Right forelimb (tissue), 1 donor: ENCODE measurements at regions not wholly inside any gene's neighbourhood (a gene's known extent, or its start where the extent isn't known, plus 50 kb on each side); places are given as distances from the start of the nearest gene placed in this dataset.

Experiments
- DNase-seq: peaks from one replicate; pipeline ENCODE4 v3.0.0-alpha.2; 2018

GRCh38 chr11:82365351-82365750, 368.3 kb downstream of the FAM181B start:
- DNase-seq: no peak

DNA sequence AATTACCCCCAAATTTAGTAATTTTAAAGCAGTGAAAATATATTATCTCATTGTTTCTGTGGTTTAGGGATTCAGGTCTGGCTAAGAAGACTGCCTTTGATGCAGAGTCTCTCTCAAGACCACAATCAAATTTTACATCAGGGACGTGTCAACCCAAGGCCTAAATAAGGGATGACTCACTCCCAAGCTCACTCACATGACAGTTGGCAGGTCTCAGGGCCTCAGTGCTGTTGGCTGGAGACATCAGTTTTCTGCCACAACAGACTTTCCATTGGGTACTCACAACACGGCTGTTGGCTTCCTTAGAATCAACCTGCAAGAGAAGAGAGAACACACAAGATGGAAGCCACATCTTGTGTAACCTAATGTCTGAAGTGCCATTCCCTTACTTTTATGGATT, 377.3 kb downstream of the FAM181B start:
- no peak for DNase-seq

- no peak for DNase-seq
Observed at GRCh38 chr11:82355313-82355823, 378.3 kb downstream of the FAM181B start.

- no peak for DNase-seq
Observed at GRCh38 chr11:82326853-82327252, 406.8 kb downstream of the FAM181B start.

DNA sequence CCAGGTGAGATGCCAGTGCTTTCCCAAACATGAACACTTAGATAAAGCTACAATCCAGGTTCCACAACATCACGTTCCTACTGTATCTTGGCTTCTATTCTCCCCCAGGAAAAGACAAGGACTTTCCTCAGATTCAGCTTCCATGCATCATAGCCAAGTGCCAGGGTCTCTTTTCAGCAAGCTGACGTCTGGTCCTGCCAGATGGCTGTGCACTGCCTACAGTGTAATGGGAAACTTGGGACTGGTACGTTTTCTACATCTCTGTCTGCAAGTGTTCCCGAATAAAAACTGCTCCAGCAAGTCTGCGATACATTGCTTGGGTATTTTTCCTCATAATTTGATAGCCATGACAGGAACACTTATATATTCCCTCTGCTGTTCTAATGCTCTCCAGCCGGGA, 412.5 kb downstream of the FAM181B start:
- no peak for DNase-seq

DNA sequence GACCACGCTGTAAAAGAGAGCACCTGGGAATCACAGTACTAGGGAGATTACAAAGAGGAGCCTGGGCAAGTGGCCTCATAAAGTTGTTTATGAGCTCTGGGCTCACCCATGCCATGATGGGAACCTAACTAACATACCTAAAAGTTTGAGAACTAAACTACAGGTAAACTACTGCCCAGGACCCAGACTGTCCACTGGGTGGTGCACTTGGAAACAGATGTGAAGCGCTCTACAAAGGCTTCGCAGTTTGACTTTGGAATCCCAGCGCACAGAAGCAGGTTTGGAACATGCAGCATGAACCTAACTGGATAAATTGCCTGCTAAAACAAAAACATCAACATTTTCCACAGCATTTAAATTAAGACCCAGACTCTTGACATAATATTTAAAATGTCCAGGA, 418.6 kb downstream of the FAM181B start:
- DNase-seq: no peak

DNA sequence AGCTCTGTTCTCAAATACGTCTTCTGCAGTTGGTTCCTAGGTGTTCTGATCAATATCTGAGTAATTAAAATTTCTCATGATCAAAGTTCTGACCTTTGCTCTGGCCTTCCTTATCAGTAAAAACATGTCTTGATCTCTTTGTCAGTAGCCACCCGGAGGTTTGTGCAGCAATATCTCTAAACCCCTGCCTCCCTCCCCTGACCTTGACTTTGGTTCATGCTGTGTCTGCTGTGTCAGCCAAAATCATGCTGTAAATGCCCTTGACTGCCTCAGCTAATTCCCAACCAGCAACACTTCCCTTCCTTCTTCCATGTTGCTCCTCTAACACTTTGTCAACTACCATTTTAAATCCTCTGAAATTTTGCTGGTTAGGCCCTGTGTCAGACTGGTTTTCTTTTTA, 424.7 kb downstream of the FAM181B start:
- DNase-seq: no peak

GRCh38 chr11:82305123-82305522, 428.5 kb downstream of the FAM181B start:
- no peak for DNase-seq

GRCh38 chr11:82303671-82304070, 430.0 kb downstream of the FAM181B start:
- DNase-seq: no peak

GRCh38 chr11:82288471-82288870, 445.2 kb downstream of the FAM181B start:
- DNase-seq: no peak

DNA sequence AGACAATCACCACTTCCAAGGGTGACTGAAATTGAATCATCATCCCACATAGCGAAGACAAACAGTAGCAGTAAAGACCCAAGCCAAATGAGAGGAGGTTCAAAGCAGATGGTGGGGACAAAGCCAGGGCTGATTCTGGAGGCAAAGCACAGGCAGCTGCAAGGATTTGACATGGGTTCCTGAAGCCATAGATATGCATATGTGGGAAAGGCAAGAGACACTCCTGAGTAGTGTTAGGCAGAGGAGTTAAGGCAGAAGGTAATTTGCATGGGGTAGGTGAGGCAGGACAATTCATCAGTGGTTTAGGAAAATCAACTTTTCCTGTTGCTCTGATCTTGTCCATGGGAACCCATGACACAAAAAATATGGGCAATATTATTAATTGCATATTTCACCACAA, 462.8 kb downstream of the FAM181B start:
- DNase-seq: no peak

DNA sequence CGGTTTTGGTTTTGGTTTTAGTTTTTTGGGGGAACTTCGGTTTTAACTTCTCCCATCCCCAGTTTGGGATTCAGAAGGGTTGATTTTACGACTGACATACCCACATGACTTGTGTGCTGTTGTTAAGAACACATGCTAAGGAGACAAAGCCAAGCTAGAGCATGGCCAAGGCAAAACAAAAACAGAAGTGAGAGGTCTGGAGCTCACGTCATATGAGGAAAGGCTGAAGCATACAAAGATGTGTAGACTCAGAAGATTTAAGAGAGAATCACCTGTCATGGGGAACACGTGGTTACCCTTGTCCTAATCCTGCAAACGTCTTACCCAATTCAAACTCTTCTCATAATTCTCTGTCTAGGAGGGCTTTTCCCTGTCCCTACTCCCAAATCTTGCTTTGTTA, 465.0 kb downstream of the FAM181B start:
- DNase-seq: no peak

DNA sequence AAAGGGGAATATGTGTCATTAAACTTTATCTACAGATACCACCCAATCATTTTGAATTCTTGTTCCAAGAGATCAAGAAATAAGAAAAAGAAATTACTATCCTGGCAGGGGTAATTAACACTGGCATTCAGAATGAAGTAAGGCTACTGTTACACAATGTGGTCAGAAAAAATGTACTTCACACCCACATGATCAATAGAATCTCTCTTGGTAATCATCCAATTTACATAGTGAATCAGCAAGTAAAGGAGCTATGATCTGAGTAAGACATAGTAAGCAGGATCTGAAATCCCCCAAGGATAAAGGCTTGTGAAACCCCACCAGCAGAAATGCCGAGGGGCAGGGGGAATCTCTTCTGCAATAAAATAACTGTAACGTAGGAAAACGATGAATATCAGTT, 466.5 kb downstream of the FAM181B start:
- DNase-seq: no peak

DNA sequence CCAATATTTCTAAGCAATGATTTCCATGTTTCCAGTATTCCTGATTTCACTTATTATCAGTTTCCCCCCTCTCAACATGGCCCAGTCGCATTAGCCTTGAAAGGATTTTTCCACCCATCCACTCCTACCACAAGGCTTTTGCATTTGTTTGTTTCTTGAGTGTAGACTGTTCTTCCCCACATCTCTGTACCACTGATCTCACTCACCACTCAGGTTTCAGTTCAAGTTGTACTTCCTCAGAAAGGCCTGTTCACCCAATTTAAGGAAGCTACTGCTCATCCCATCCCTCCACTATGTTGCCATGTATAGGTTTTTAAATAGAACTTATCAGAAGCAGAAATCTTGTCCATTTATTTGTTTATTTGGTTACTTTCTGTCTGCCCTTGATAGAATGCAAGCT, 472.3 kb downstream of the FAM181B start:
- DNase-seq: no peak

DNA sequence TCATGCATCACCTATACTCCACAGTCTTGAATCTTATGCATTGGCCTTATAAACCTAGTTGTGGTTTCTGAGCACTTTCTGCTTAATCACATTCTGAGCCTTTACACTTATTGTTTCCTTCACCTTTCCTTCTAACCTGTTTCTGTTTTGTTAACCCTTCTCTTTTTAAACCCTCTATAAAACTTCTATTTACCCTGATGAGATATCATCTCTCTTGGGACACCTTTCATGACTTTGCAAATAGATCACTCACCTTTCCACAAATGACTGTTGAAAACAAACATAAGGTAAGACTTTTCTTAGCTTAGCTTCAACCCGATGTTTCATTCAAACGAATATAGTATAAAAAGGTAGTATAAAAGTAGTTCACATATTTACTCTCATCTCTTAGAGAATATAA, 483.6 kb downstream of the FAM181B start:
- no peak for DNase-seq

DNA sequence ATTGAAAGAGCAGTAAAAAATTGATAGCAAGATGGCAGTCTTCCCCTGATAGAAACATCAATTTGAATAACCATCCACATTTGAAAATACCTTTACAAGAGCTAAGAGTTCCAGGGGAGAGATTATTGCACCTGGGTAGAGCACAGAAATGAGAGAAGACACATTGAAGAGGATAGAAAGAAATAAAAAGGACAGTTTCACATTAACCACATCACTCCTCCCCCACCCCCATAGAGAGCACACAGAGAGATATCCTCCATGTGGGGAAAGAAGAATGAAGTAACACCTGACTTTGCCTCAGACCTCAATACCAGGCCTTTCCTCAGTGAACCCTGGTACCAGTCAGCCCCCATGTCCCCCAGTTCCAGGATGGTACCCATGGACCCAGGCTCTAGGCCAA, 486.7 kb downstream of the FAM181B start:
- no peak for DNase-seq

DNA sequence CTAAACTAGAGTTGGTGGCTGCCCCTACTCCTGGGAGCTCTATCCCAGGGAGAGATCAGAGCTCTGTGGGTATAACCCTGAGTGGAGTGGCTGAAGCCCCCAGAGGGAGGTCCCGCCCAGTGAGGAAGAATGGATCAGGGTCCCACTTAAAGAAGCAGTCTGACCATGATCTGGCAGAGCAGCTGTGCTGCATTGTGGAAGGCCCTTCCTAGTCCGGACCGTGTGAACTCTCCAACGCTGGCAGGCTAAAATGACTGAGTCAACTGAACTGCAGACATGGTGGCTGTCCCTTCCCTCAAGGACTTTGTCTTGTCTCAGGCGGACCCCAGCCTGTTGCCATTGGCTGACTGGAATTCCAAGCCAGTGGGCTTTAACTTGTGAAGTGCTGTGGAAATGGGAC, 494.2 kb downstream of the FAM181B start:
- DNase-seq: no peak

DNA sequence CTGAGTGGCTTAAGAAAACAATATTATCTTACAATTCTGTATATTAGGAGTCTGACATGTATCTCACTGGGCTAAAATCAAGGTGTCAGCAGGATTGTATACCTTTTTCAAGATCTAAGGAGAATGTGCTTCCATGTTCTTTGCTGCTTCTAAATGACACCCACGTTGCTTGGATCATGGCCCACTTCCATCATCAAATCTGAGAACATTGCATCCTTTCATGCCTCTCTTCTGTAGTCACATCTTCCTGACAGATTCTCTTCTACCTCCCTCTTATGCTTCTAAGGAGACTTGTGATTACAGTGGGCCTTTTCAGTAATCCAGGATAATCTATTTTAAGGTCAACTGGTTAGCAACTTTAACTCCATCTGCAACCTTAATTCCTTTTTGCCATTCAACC, 499.4 kb downstream of the FAM181B start:
- no peak for DNase-seq

- no peak for DNase-seq
Observed at GRCh38 chr11:82233201-82233600, 500.5 kb downstream of the FAM181B start.

- DNase-seq: no peak
Observed at GRCh38 chr11:82229341-82229740, 504.3 kb downstream of the FAM181B start.

GRCh38 chr11:82225930-82226329, 507.7 kb downstream of the FAM181B start:
- no peak for DNase-seq

DNA sequence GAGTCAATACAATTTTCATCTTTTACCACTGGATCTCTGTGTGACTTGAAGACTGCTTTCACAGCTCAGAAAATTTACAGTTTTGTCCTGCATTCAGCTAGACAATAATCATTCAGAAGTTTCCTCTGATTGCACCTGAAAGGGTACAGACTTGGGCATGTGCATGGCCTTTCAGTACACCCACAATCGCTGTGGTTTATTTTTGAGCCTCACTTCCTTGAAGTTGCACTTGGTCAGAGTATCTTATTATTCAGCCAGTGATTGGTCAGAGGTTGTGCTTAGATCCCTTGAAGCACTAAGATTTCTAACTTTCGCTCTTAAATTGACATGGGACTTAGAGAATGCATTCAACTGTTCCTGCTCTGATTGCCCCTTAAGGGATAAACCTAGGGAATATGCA, 508.2 kb downstream of the FAM181B start:
- DNase-seq: no peak

GRCh38 chr11:82216927-82217570, 516.6 kb downstream of the FAM181B start:
- no peak for DNase-seq

GRCh38 chr11:82210011-82210410, 523.7 kb downstream of the FAM181B start:
- DNase-seq: no peak

GRCh38 chr11:82195283-82195682, 538.4 kb downstream of the FAM181B start:
- DNase-seq: no peak
